ENCODE measurements at regions not wholly inside any gene's neighbourhood (a gene's known extent, or its start where the extent isn't known, plus 50 kb on each side); places are given as distances from the start of the nearest gene placed in this dataset.
"Not testable (repeated sequence)": the region's sequence is repeated elsewhere in the genome, so short reads cannot be mapped to it uniquely, and the experiment has no call there.

GRCh38 chr2:56811401-56811800 lies 627.6 kb downstream of the CCDC85A start:
- DNase-seq = no peak

- no peak for DNase-seq
Measured at GRCh38 chr2:56812432-56812831, 628.6 kb downstream of the CCDC85A start.

- no peak for DNase-seq
Measured at GRCh38 chr2:56813490-56813889, 629.7 kb downstream of the CCDC85A start.

GRCh38 chr2:56816666-56817065 lies 632.9 kb downstream of the CCDC85A start:
- DNase-seq = no peak

GRCh38 chr2:56831780-56832179 lies 648.0 kb downstream of the CCDC85A start:
- no peak for DNase-seq

- no peak for DNase-seq
Measured at GRCh38 chr2:56834686-56835085, 650.9 kb downstream of the CCDC85A start.

GRCh38 chr2:56840009-56840408 lies 656.2 kb downstream of the CCDC85A start:
- DNase-seq = not testable (repeated sequence)

GRCh38 chr2:56860991-56861390 lies 677.2 kb downstream of the CCDC85A start:
- no peak for DNase-seq

- DNase-seq = no peak
Measured at GRCh38 chr2:56871644-56872043, 687.9 kb downstream of the CCDC85A start.

GRCh38 chr2:56874717-56875116 lies 690.9 kb downstream of the CCDC85A start:
- DNase-seq = no peak

- no peak for DNase-seq
Measured at GRCh38 chr2:56889738-56890137, 705.9 kb downstream of the CCDC85A start.

- DNase-seq = no peak
Measured at GRCh38 chr2:56892382-56892781, 708.6 kb downstream of the CCDC85A start.

GRCh38 chr2:56898986-56899385 lies 715.2 kb downstream of the CCDC85A start:
- DNase-seq = no peak

- DNase-seq = no peak
Measured at GRCh38 chr2:56912490-56912889, 728.7 kb downstream of the CCDC85A start.

- DNase-seq = no peak
Measured at GRCh38 chr2:56918790-56919189, 735.0 kb downstream of the CCDC85A start.

- DNase-seq = no peak
Measured at GRCh38 chr2:56933976-56934375, 750.2 kb downstream of the CCDC85A start.

GRCh38 chr2:56934866-56935265 lies 751.1 kb downstream of the CCDC85A start:
- no peak for DNase-seq

- no peak for DNase-seq
Measured at GRCh38 chr2:56940054-56940453, 756.3 kb downstream of the CCDC85A start.

GRCh38 chr2:56952871-56953270 lies 769.1 kb downstream of the CCDC85A start:
- no peak for DNase-seq

GRCh38 chr2:56960581-56960980 lies 776.8 kb downstream of the CCDC85A start:
- no peak for DNase-seq

GRCh38 chr2:56962673-56963072 lies 778.9 kb downstream of the CCDC85A start:
- DNase-seq = no peak

- no peak for DNase-seq
Measured at GRCh38 chr2:56969513-56969912, 785.7 kb downstream of the CCDC85A start.

- DNase-seq = no peak
Measured at GRCh38 chr2:56971383-56971974, 787.7 kb downstream of the CCDC85A start.

- DNase-seq = no peak
Measured at GRCh38 chr2:56981554-56981953, 797.8 kb downstream of the CCDC85A start.

GRCh38 chr2:56985609-56986008 lies 801.8 kb downstream of the CCDC85A start:
- DNase-seq = no peak

- no peak for DNase-seq
Measured at GRCh38 chr2:57022496-57022895, 838.7 kb downstream of the CCDC85A start.
